Activated CD8-positive, alpha-beta memory T cell treated with anti-CD3 and anti-CD28 coated beads, Interleukin-2, amount 50 U/mL, for 48 hours (primary cell): ENCODE measurements at regions not wholly inside any gene's neighbourhood (a gene's known extent, or its start where the extent isn't known, plus 50 kb on each side); places are given as distances from the start of the nearest gene placed in this dataset.
"Not testable (repeated sequence)": the region's sequence is repeated elsewhere in the genome, so short reads cannot be mapped to it uniquely, and the experiment has no call there.

ENCODE experiments used
- DNase-seq: peaks from one replicate; pipeline ENCODE4 v3.0.0-alpha.2; 2020

GRCh38 chr7:153976745-153977144 lies 75.5 kb upstream of the DPP6 start:
- not testable (repeated sequence) for DNase-seq

- DNase-seq: not testable (repeated sequence)
Observed at GRCh38 chr7:153983186-153983585, 69.0 kb upstream of the DPP6 start.

GRCh38 chr7:153989066-153989627 lies 63.1 kb upstream of the DPP6 start:
- DNase-seq: not testable (repeated sequence)

GRCh38 chr7:153989742-153990425 lies 62.3 kb upstream of the DPP6 start:
- not testable (repeated sequence) for DNase-seq

GRCh38 chr7:153991471-153991870 lies 60.7 kb upstream of the DPP6 start:
- DNase-seq: not testable (repeated sequence)

GRCh38 chr7:153993402-153993801 lies 58.8 kb upstream of the DPP6 start:
- DNase-seq: not testable (repeated sequence)

GRCh38 chr7:153998896-153999295 lies 53.3 kb upstream of the DPP6 start:
- DNase-seq: not testable (repeated sequence)
